A673 (cell line): ENCODE measurements at regions not wholly inside any gene's neighbourhood (a gene's known extent, or its start where the extent isn't known, plus 50 kb on each side); places are given as distances from the start of the nearest gene placed in this dataset.
"Not testable (repeated sequence)": the region's sequence is repeated elsewhere in the genome, so short reads cannot be mapped to it uniquely, and the experiment has no call there.

Experiments used
- BruUV-seq: library from RNA; stranded (reverse); fragments of 400-500 nt; replicated peaks from 2 replicates; lab custom pipeline; 2021; lab: Mats Ljungman, UMichigan
- CTCF ChIA-PET: fragments of 300-600 bp; sonication (Branson Sonifier 250); formaldehyde crosslinking; loops from one replicate; lab custom pipeline; 2022; ENCODE audit warnings: antibody characterized with exemption; lab: Charles Lee
- POLR2A ChIA-PET: fragments of 300-600 bp; sonication (Branson Sonifier 250); formaldehyde crosslinking; loops from one replicate; lab custom pipeline; 2022; ENCODE audit warnings: antibody characterized with exemption; ENCODE audit not compliant: low non-redundant PET; lab: Charles Lee
- DNase-seq: peaks from one replicate; pipeline ENCODE4 v3.0.0-alpha.2; 2015; ENCODE audit warnings: low spot score
- H3K27ac ChIP-seq: fragments of 200-600 bp; sonication (generic); 2 replicates; pipeline ENCODE4 v1.5.1; 2016; ENCODE audit warnings: mixed run types, low read depth, mild to moderate bottlenecking, mixed read lengths, antibody characterized with exemption, low read length; ENCODE audit not compliant: poor library complexity, severe bottlenecking
- H3K27me3 ChIP-seq: fragments of 200-600 bp; sonication (generic); replicated peaks from 2 replicates; pipeline ENCODE4 v1.6.1; 2017; ENCODE audit warnings: mixed run types, low read depth, mild to moderate bottlenecking, mixed read lengths, antibody characterized with exemption, low read length; ENCODE audit not compliant: insufficient read depth, poor library complexity
- H3K36me3 ChIP-seq: fragments of 200-600 bp; sonication (generic); 2 replicates; pipeline ENCODE4 v1.6.1; 2016; ENCODE audit warnings: mixed run types, mild to moderate bottlenecking, mixed read lengths, antibody characterized with exemption, low read length; ENCODE audit not compliant: insufficient read depth, poor library complexity, severe bottlenecking
- H3K4me1 ChIP-seq: fragments of 200-600 bp; sonication (generic); 2 replicates; pipeline ENCODE4 v1.6.1; 2017; ENCODE audit warnings: mixed run types, mild to moderate bottlenecking, mixed read lengths, antibody characterized with exemption, low read length; ENCODE audit not compliant: insufficient read depth, poor library complexity, severe bottlenecking
- H3K4me3 ChIP-seq: fragments of 200-600 bp; sonication (generic); 2 replicates; pipeline ENCODE4 v1.5.1; 2016; ENCODE audit warnings: low read depth, mixed run types, mild to moderate bottlenecking, mixed read lengths, low read length; ENCODE audit not compliant: poor library complexity, severe bottlenecking
- H3K9me3 ChIP-seq: fragments of 200-600 bp; sonication (generic); 2 replicates; pipeline ENCODE4 v1.6.1; 2016; ENCODE audit warnings: mixed run types, low read depth, mild to moderate bottlenecking, mixed read lengths, antibody characterized with exemption, low read length; ENCODE audit not compliant: poor library complexity, severe bottlenecking
- EZH2 ChIP-seq: fragments of 200-600 bp; sonication (generic); IDR thresholded peaks from 2 replicates; pipeline ENCODE4 v1.6.1; 2017; ENCODE audit warnings: borderline replicate concordance, low read depth, mild to moderate bottlenecking, mixed read lengths, antibody characterized with exemption, low read length; ENCODE audit not compliant: poor library complexity, severe bottlenecking
- intact Hi-C: fragments of 100-400 bp; cut with micrococcal nuclease; formaldehyde crosslinking; loops from one replicate; pipeline ENCODE4 v1.10.0; 2022; ENCODE audit not compliant: unreplicated experiment
- TF ChIP-seq, protein P1 (sequence below): fragments of 300-800, 200-600 bp; sonication (generic); conservative IDR thresholded peaks from 2 replicates; pipeline ENCODE4 v1.5.1; 2017; ENCODE audit warnings: low read depth, mild to moderate bottlenecking, antibody characterized with exemption, low read length, moderate library complexity, mixed read lengths

DNA sequence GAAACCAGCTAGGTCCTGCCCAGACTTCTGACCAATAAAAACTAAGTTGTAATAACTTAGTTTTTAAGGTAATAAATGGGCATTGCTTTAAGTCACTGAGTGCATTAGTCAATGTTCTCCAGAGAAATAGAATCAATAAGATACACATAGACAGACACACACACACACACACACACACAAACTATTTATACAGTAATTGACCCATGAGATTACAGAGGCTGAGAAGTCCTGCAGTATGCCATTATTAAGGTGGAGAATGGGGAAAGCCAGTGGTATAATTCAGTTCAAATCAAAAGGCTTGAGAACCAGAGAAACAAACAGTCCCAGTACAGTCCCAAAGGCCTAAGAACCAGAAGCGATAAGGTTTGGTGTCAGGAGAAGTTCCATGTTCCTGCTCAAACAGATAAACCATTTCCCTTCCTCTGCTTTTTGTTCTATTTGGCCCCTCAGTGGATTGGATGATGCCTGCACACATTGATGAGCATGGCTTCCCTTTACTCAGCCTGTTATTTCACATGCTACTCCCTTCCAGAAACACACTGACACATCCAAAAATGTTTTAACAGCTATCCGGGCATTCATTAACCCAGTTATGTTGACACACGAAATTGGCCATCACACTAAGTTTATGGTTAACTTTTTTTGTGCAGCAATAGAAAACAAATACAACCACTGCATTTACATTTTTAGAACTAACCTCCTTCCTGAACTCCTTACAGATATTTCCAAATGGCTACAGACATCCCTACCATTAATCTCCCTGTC is 828.2 kb upstream of the NCAM2 start:
- no peak for DNase-seq
- no peaks in the 10 kb centered on the region for H3K27me3 ChIP-seq
- intact Hi-C loops, result no loop called here
- H3K36me3 ChIP-seq, result no peaks in the 10 kb centered on the region
- POLR2A ChIA-PET, result no interaction called here
- H3K4me3 ChIP-seq, result no peak overlapping the region
- H3K4me1 ChIP-seq, result no peaks in the 10 kb centered on the region
- peaks cover 27% of the 10 kb centered on the region for H3K9me3 ChIP-seq
- BruUV-seq, result no TSS peak
- TF ChIP-seq, protein P1, sequence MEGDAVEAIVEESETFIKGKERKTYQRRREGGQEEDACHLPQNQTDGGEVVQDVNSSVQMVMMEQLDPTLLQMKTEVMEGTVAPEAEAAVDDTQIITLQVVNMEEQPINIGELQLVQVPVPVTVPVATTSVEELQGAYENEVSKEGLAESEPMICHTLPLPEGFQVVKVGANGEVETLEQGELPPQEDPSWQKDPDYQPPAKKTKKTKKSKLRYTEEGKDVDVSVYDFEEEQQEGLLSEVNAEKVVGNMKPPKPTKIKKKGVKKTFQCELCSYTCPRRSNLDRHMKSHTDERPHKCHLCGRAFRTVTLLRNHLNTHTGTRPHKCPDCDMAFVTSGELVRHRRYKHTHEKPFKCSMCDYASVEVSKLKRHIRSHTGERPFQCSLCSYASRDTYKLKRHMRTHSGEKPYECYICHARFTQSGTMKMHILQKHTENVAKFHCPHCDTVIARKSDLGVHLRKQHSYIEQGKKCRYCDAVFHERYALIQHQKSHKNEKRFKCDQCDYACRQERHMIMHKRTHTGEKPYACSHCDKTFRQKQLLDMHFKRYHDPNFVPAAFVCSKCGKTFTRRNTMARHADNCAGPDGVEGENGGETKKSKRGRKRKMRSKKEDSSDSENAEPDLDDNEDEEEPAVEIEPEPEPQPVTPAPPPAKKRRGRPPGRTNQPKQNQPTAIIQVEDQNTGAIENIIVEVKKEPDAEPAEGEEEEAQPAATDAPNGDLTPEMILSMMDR, result no peak
- TF ChIP-seq EZH2, result no peak
- H3K27ac ChIP-seq, result no peak overlapping the region
- CTCF ChIA-PET, result interaction anchor here (1.1 kb wide), 1 partner anchor 712 kb away, joined by 3 read pairs; no protein-coding TSS in a partner anchor

DNA sequence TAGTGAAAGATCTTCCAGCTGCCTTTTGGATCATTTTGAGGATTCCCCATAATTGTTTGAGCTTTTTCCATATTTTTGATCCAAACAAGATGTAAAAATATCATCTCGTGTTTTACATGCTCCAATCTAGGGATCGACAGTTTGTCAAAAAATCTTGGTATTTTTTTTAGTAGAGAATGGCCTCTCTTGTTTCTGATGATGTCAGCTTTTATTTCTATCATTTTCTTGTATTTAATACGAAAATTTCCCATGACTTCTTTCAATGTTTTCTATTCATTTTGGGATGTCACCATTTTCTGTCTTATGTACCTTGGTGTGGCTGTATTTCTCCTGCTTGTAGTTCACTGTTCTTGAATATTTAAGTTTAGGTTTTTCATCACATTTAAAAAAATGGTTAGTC is 812.0 kb upstream of the NCAM2 start:
- TF ChIP-seq, protein P1, result no peak
- no peak for TF ChIP-seq EZH2
- intact Hi-C loops, result no loop called here
- no peaks in the 10 kb centered on the region for H3K4me1 ChIP-seq
- CTCF ChIA-PET, result no interaction called here
- DNase-seq, result no peak
- BruUV-seq, result no TSS peak
- H3K27me3 ChIP-seq, result no peaks in the 10 kb centered on the region
- H3K27ac ChIP-seq, result no peak overlapping the region
- no peaks in the 10 kb centered on the region for H3K36me3 ChIP-seq
- peaks cover 41% of the 10 kb centered on the region for H3K9me3 ChIP-seq
- POLR2A ChIA-PET, result interaction anchor here (0.6 kb wide), 1 partner anchor 156 kb away, joined by 3 read pairs; no protein-coding TSS in a partner anchor
- no peak overlapping the region for H3K4me3 ChIP-seq

DNA sequence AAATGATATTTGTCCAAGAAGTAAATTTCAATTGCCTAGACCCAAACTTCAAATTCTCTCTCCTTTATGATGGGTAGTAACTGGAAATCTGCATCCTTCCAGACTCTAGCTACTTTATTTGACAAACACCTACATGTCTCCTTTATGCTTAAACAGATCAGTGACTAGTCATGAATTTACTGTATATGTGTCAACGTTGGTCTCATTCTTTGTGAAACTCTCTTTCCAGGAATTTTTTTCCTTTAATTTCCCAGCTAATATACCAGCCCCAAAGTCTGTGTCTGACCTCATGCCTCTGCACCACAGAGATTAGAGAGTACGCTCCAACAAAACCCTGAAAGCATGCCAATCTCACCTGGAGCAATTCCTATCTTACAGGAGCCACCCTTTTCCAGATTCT is 811.2 kb upstream of the NCAM2 start:
- H3K27me3 ChIP-seq, result no peaks in the 10 kb centered on the region
- peaks cover 43% of the 10 kb centered on the region for H3K9me3 ChIP-seq
- DNase-seq, result no peak
- ChIA-PET POLR2A (no interaction called here), CTCF (no interaction called here)
- BruUV-seq, result no TSS peak
- no peaks in the 10 kb centered on the region for H3K36me3 ChIP-seq
- TF ChIP-seq, protein P1, result no peak
- no peak for TF ChIP-seq EZH2
- intact Hi-C loops, result no loop called here
- no peak overlapping the region for H3K27ac ChIP-seq
- no peaks in the 10 kb centered on the region for H3K4me1 ChIP-seq
- no peak overlapping the region for H3K4me3 ChIP-seq

DNA sequence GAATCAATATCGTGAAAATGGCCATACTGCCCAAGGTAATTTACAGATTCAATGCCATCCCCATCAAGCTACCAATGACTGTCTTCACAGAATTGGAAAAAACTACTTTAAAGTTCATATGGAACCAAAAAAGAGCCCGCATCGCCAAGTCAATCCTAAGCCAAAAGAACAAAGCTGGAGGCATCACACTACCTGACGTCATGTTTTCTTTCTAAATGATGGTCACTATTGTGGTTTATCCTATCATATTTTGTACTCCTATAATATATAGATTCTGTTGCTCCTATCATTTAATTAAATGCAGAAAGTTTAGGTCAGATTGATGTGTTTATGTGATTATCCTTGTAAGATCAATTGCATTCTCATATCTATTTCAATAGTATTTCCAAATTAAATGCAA is 796.9 kb upstream of the NCAM2 start:
- DNase-seq, intact Hi-C loops, H3K27ac ChIP-seq, H3K4me1 ChIP-seq, H3K4me3 ChIP-seq, BruUV-seq, CTCF ChIA-PET, H3K9me3 ChIP-seq, H3K36me3 ChIP-seq, POLR2A ChIA-PET, H3K27me3 ChIP-seq: not testable (repeated sequence)
